Glutamatergic neuron (in vitro differentiated cells): ENCODE measurements at regions not wholly inside any gene's neighbourhood (a gene's known extent, or its start where the extent isn't known, plus 50 kb on each side); places are given as distances from the start of the nearest gene placed in this dataset.
"Not testable (repeated sequence)": the region's sequence is repeated elsewhere in the genome, so short reads cannot be mapped to it uniquely, and the experiment has no call there.

Experiments
- DNase-seq: peaks from one replicate; pipeline ENCODE4 v3.0.0; 2022
- H3K27ac Mint-ChIP-seq: one replicate; pipeline ENCODE4 v1.8.0; 2020; ENCODE audit warnings: mild to moderate bottlenecking, mixed read lengths, inconsistent platforms; ENCODE audit not compliant: unreplicated experiment
- H3K27me3 Mint-ChIP-seq: one replicate; pipeline ENCODE4 v1.8.0; 2020; ENCODE audit warnings: mild to moderate bottlenecking, moderate library complexity, mixed read lengths, inconsistent platforms; ENCODE audit not compliant: unreplicated experiment
- H3K36me3 Mint-ChIP-seq: one replicate; pipeline ENCODE4 v1.8.0; 2020; ENCODE audit warnings: mild to moderate bottlenecking, mixed read lengths, inconsistent platforms; ENCODE audit not compliant: unreplicated experiment
- H3K4me1 Mint-ChIP-seq: one replicate; pipeline ENCODE4 v1.8.0; 2020; ENCODE audit warnings: mild to moderate bottlenecking, low read depth, mixed read lengths, inconsistent platforms; ENCODE audit not compliant: unreplicated experiment
- H3K4me3 Mint-ChIP-seq: one replicate; pipeline ENCODE4 v1.8.0; 2020; ENCODE audit warnings: mild to moderate bottlenecking, mixed read lengths, inconsistent platforms; ENCODE audit not compliant: unreplicated experiment
- H3K9me3 Mint-ChIP-seq: one replicate; pipeline ENCODE4 v1.8.0; 2020; ENCODE audit warnings: mild to moderate bottlenecking, moderate library complexity, mixed read lengths, inconsistent platforms; ENCODE audit not compliant: unreplicated experiment
- CTCF ChIP-seq: fragments of 200-600 bp; sonication (generic); IDR thresholded peaks from one replicate; pipeline ENCODE4 v1.5.0; 2021; ENCODE audit not compliant: partially characterized antibody, unreplicated experiment

- Mint-ChIP-seq H3K4me1 (no peaks in the 10 kb centered on the region), H3K4me3 (no peak overlapping the region), H3K27me3 (no peaks in the 10 kb centered on the region), H3K9me3 (peaks cover 2% of the 10 kb centered on the region), H3K27ac (no peak overlapping the region), H3K36me3 (no peaks in the 10 kb centered on the region)
- no peak for DNase-seq
- no peak for TF ChIP-seq CTCF
Measured at GRCh38 chr11:71170624-71171423, 81.6 kb downstream of the SHANK2 start.

- no peaks in the 10 kb centered on the region for H3K27me3 Mint-ChIP-seq
- DNase-seq, result no peak
- no peak for TF ChIP-seq CTCF
- H3K4me3 Mint-ChIP-seq, result no peak overlapping the region
- H3K4me1 Mint-ChIP-seq, result no peaks in the 10 kb centered on the region
- peaks cover 2% of the 10 kb centered on the region for H3K9me3 Mint-ChIP-seq
- H3K27ac Mint-ChIP-seq, result no peak overlapping the region
- no peaks in the 10 kb centered on the region for H3K36me3 Mint-ChIP-seq
Measured at GRCh38 chr11:71169313-71169712, 83.1 kb downstream of the SHANK2 start.

- not testable (repeated sequence) for H3K27ac Mint-ChIP-seq, H3K4me1 Mint-ChIP-seq, DNase-seq, H3K9me3 Mint-ChIP-seq, H3K36me3 Mint-ChIP-seq, H3K27me3 Mint-ChIP-seq, H3K4me3 Mint-ChIP-seq
Measured at GRCh38 chr11:71167814-71168213, 84.6 kb downstream of the SHANK2 start.

GRCh38 chr11:71165771-71166170 lies 86.6 kb downstream of the SHANK2 start:
- Mint-ChIP-seq H3K27ac (no peak overlapping the region), H3K4me3 (no peak overlapping the region), H3K4me1 (no peaks in the 10 kb centered on the region), H3K9me3 (no peaks in the 10 kb centered on the region), H3K36me3 (no peaks in the 10 kb centered on the region), H3K27me3 (no peaks in the 10 kb centered on the region)
- TF ChIP-seq CTCF, result no peak
- no peak for DNase-seq

GRCh38 chr11:71164621-71165020 lies 87.8 kb downstream of the SHANK2 start:
- no peak for DNase-seq
- H3K36me3 Mint-ChIP-seq, result no peaks in the 10 kb centered on the region
- no peak overlapping the region for H3K4me3 Mint-ChIP-seq
- no peak overlapping the region for H3K27ac Mint-ChIP-seq
- no peaks in the 10 kb centered on the region for H3K27me3 Mint-ChIP-seq
- no peak for TF ChIP-seq CTCF
- no peaks in the 10 kb centered on the region for H3K9me3 Mint-ChIP-seq
- H3K4me1 Mint-ChIP-seq, result no peaks in the 10 kb centered on the region
